SK-N-SH (cell line): ENCODE measurements at regions not wholly inside any gene's neighbourhood (a gene's known extent, or its start where the extent isn't known, plus 50 kb on each side); places are given as distances from the start of the nearest gene placed in this dataset.

Source experiments
- JUND ChIP-seq: IDR thresholded peaks from 2 replicates; pipeline ENCODE4 v1.4.0; 2012
- RXRA ChIP-seq: IDR thresholded peaks from 2 replicates; pipeline ENCODE4 v1.4.0; 2012; ENCODE audit warnings: low read depth, mild to moderate bottlenecking, borderline replicate concordance
- YY1 ChIP-seq: IDR thresholded peaks from 2 replicates; pipeline ENCODE4 v1.4.0; 2012; ENCODE audit warnings: low read depth, mild to moderate bottlenecking
- TF ChIP-seq, protein P1 (sequence below): fragments of 200-600 bp; sonication (generic); IDR thresholded peaks from 2 replicates; pipeline ENCODE4 v1.6.1; 2017; ENCODE audit warnings: antibody characterized with exemption, mild to moderate bottlenecking, moderate library complexity
- TF ChIP-seq, protein P2 (sequence below): IDR thresholded peaks from 2 replicates; pipeline ENCODE4 v1.4.0; 2012; ENCODE audit warnings: low read depth, borderline replicate concordance
- TF ChIP-seq, protein P3 (sequence below): fragments of 150-350 bp; IDR thresholded peaks from 2 replicates; pipeline ENCODE4 v1.6.1; 2017; ENCODE audit warnings: antibody characterized with exemption, low read length, low read depth, borderline replicate concordance

DNA sequence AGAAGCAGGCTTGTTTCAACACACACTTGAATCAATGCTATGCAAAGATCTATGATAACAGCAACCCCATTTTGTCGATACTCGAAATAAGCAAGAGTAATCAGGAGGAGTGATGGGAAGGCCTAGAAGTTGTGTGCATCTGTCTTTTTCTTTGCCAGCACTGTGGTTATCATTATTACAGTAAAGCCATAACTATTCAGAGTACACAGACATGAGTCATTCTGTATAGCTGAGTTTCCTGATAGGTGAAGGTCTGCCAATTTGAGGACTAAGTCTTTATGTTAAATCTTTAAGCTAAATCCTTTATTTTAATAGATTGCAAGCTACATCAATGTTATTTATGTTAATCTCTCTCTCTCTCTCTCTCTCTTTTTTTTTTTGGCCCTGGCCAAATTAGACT lies 1344.4 kb upstream of the CELF4 start:
- TF ChIP-seq, protein P1, sequence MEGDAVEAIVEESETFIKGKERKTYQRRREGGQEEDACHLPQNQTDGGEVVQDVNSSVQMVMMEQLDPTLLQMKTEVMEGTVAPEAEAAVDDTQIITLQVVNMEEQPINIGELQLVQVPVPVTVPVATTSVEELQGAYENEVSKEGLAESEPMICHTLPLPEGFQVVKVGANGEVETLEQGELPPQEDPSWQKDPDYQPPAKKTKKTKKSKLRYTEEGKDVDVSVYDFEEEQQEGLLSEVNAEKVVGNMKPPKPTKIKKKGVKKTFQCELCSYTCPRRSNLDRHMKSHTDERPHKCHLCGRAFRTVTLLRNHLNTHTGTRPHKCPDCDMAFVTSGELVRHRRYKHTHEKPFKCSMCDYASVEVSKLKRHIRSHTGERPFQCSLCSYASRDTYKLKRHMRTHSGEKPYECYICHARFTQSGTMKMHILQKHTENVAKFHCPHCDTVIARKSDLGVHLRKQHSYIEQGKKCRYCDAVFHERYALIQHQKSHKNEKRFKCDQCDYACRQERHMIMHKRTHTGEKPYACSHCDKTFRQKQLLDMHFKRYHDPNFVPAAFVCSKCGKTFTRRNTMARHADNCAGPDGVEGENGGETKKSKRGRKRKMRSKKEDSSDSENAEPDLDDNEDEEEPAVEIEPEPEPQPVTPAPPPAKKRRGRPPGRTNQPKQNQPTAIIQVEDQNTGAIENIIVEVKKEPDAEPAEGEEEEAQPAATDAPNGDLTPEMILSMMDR = no peak
- TF ChIP-seq JUND (no peak), YY1 (no peak), RXRA (no peak)
- TF ChIP-seq, protein P2, sequence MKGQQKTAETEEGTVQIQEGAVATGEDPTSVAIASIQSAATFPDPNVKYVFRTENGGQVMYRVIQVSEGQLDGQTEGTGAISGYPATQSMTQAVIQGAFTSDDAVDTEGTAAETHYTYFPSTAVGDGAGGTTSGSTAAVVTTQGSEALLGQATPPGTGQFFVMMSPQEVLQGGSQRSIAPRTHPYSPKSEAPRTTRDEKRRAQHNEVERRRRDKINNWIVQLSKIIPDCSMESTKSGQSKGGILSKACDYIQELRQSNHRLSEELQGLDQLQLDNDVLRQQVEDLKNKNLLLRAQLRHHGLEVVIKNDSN = no peak
- TF ChIP-seq, protein P3, sequence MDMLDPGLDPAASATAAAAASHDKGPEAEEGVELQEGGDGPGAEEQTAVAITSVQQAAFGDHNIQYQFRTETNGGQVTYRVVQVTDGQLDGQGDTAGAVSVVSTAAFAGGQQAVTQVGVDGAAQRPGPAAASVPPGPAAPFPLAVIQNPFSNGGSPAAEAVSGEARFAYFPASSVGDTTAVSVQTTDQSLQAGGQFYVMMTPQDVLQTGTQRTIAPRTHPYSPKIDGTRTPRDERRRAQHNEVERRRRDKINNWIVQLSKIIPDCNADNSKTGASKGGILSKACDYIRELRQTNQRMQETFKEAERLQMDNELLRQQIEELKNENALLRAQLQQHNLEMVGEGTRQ = no peak
